ENCODE measurements at regions not wholly inside any gene's neighbourhood (a gene's known extent, or its start where the extent isn't known, plus 50 kb on each side); places are given as distances from the start of the nearest gene placed in this dataset.

DNA sequence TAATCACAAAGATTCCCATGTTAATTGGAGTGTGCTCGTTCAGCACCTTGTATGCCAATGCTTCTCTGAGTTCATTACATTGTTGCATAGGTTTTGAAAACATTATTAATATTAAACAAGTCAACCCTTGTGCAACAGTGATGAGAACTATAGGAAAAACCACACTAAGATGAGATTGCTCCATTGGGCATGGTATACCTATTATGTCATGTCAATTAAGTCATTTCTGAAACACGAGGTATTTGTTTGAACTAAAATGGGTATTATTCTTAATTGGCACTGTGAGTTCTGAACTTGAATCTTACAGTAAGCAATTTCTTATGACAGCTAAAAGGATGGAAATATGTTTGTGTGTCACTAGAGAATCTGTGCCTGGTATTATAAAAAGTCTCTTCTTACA lies 447.7 kb downstream of the EFNA5 start:
- Mint-ChIP-seq H3K27ac (no peak overlapping the region), H3K9me3 (peaks cover 2 to 4% of the 10 kb centered on the region in 2 experiments; a peak in 2 of 5 replicates), H3K36me3 (ENCODE audit: insufficient read depth in 1 of 3, low read depth in 3 of 3) (peaks cover 0 to 5% (median 0%) of the 10 kb centered on the region in 3 experiments; a peak in 2 of 7 replicates), H3K4me3 (no peak overlapping the region), H3K4me1 (no peaks in the 10 kb centered on the region; a peak in 2 of 4 replicates), H3K27me3 (ENCODE audit: low read depth) (no peaks in the 10 kb centered on the region)
- H3K79me2 ChIP-seq (ENCODE audit: insufficient read depth, low read length) = no peaks in the 10 kb centered on the region
- no peak overlapping the region for H2BK5ac ChIP-seq (ENCODE audit: insufficient read length, low read length)
- no peaks in the 10 kb centered on the region for H3K27me3 ChIP-seq (ENCODE audit: insufficient read depth, low read length)
- H3K23me2 ChIP-seq (ENCODE audit: insufficient read length, low read depth, low read length, poor library complexity, severe bottlenecking) = no peaks in the 10 kb centered on the region
- no peaks in the 10 kb centered on the region for H3K79me1 ChIP-seq (ENCODE audit: insufficient read depth, low read depth, low read length, poor library complexity, severe bottlenecking)
- H4K8ac ChIP-seq (replicated peaks; ENCODE audit: insufficient read length, low read depth, low read length) = no peak overlapping the region
- no peak overlapping the region for H3K4me2 ChIP-seq (ENCODE audit: insufficient read depth, insufficient read length, low read length)
- WGBS (ENCODE audit: extremely low coverage, insufficient read length, low lambda C conversion rate) = no CpG with 5 or more reads among the region's 2 CpGs
- H3K18ac ChIP-seq (ENCODE audit: insufficient read length, low read depth, low read length) = no peak overlapping the region
- H2AK5ac ChIP-seq (ENCODE audit: insufficient read length, low read length) = no peak overlapping the region
- no peak overlapping the region for H3K9ac ChIP-seq (ENCODE audit: extremely low read depth, insufficient read length, low read length)
- no peaks in the 10 kb centered on the region for H3K9me3 ChIP-seq (ENCODE audit: control insufficient read depth, low read depth, low read length)
- no peaks in the 10 kb centered on the region for H3K4me1 ChIP-seq (ENCODE audit: insufficient read depth, low read length)
- H3K56ac ChIP-seq (ENCODE audit: insufficient read length, low read depth, low read length) = no peak overlapping the region
- no peak overlapping the region for H3K4ac ChIP-seq (ENCODE audit: low read depth, low read length)
- H2BK120ac ChIP-seq (ENCODE audit: low read depth, low read length, poor library complexity, severe bottlenecking) = no peak overlapping the region
- H3T11ph ChIP-seq (ENCODE audit: low read length) = no peak overlapping the region
- H3K14ac ChIP-seq (ENCODE audit: insufficient read depth, low read length) = no peak overlapping the region
- no peak overlapping the region for H3K27ac ChIP-seq (ENCODE audit: insufficient read length, low read depth, low read length)
- H3K23ac ChIP-seq (ENCODE audit: insufficient read length, low read depth, low read length) = no peak overlapping the region
- H2BK20ac ChIP-seq (ENCODE audit: low read depth, low read length, poor library complexity, severe bottlenecking) = no peak overlapping the region
- H4K5ac ChIP-seq (ENCODE audit: insufficient read length, low read depth, low read length) = no peak overlapping the region
- no peaks in the 10 kb centered on the region for H4K20me1 ChIP-seq (ENCODE audit: control insufficient read depth, insufficient read depth, insufficient read length)
- TF ChIP-seq, protein P1, sequence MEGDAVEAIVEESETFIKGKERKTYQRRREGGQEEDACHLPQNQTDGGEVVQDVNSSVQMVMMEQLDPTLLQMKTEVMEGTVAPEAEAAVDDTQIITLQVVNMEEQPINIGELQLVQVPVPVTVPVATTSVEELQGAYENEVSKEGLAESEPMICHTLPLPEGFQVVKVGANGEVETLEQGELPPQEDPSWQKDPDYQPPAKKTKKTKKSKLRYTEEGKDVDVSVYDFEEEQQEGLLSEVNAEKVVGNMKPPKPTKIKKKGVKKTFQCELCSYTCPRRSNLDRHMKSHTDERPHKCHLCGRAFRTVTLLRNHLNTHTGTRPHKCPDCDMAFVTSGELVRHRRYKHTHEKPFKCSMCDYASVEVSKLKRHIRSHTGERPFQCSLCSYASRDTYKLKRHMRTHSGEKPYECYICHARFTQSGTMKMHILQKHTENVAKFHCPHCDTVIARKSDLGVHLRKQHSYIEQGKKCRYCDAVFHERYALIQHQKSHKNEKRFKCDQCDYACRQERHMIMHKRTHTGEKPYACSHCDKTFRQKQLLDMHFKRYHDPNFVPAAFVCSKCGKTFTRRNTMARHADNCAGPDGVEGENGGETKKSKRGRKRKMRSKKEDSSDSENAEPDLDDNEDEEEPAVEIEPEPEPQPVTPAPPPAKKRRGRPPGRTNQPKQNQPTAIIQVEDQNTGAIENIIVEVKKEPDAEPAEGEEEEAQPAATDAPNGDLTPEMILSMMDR (conservative IDR thresholded peaks at IDR 0.05) = no peak
- no peak overlapping the region for H2AFZ ChIP-seq (ENCODE audit: low read length)
- no peak overlapping the region for H4K91ac ChIP-seq (ENCODE audit: insufficient read length, low read depth, low read length)
- DNase-seq = no peak
- H2BK12ac ChIP-seq (ENCODE audit: insufficient read length, low read depth, low read length) = no peak overlapping the region
- H2BK15ac ChIP-seq (ENCODE audit: low read depth, low read length) = no peak overlapping the region
